ENCODE measurements at regions not wholly inside any gene's neighbourhood (a gene's known extent, or its start where the extent isn't known, plus 50 kb on each side); places are given as distances from the start of the nearest gene placed in this dataset.

GRCh38 chr12:61857968-61858367 lies 402.2 kb upstream of the USP15 start:
- Histone ChIP-seq H3K4me1 (ENCODE audit: control insufficient read depth in 1 of 2, insufficient read depth in 2 of 2, low read length in 2 of 2) (peaks cover 0 to 3% of the 10 kb centered on the region in 2 experiments; a peak in 1 of 4 replicates), H4K20me1 (ENCODE audit: insufficient read depth) (no peaks in the 10 kb centered on the region), H3K27ac (ENCODE audit: low read depth, low read length) (no peak overlapping the region), H2AFZ (ENCODE audit: low read depth, low read length, poor library complexity, severe bottlenecking) (no peak overlapping the region), H3K79me2 (ENCODE audit: insufficient read depth, low read length) (no peaks in the 10 kb centered on the region), H3K4me2 (ENCODE audit: low read length) (no peak overlapping the region), H3K9ac (ENCODE audit: low read length) (no peak overlapping the region), H3K9me3 (ENCODE audit: control insufficient read depth in 1 of 2, insufficient read depth in 1 of 2, low read depth in 1 of 2, low read length in 2 of 2) (no peaks in the 10 kb centered on the region), H3K36me3 (ENCODE audit: control insufficient read depth in 1 of 2, insufficient read depth in 2 of 2, low read length in 2 of 2) (no peaks in the 10 kb centered on the region), H3K9me2 (ENCODE audit: insufficient read depth) (no peaks in the 10 kb centered on the region), H3K27me3 (ENCODE audit: insufficient read depth, low read length) (no peaks in the 10 kb centered on the region), H3K4me3 (replicated peaks in 1 of 2; ENCODE audit: low read depth in 1 of 2, low read length in 2 of 2) (no peak overlapping the region)
- TF ChIP-seq, protein P1, sequence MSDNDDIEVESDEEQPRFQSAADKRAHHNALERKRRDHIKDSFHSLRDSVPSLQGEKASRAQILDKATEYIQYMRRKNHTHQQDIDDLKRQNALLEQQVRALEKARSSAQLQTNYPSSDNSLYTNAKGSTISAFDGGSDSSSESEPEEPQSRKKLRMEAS (IDR thresholded peaks at IDR 0.05): no peak
- no peak for TF ChIP-seq EZH2 (IDR thresholded peaks at IDR 0.05)
- TF ChIP-seq JUND (IDR thresholded peaks at IDR 0.05): no peak
- TF ChIP-seq YY1 (IDR thresholded peaks at IDR 0.05; ENCODE audit: extremely low read depth, insufficient replicate concordance, low read depth, low read length): no peak
- RAD21 ChIA-PET (ENCODE audit: low non-redundant PET in 1 of 2, low total read pairs in 2 of 2, uncharacterized antibody in 2 of 2, unreplicated experiment in 2 of 2): no interaction called here
- CTCF ChIA-PET: no interaction called here
- peak; percentile 59; the same call in 1 of the 2 replicates for ATAC-seq
- intact Hi-C loops (cut with micrococcal nuclease): no loop called here
- POLR2A ChIA-PET: no interaction called here
- BruUV-seq (replicated peaks): no TSS peak
- no peak for DNase-seq (ENCODE audit: low read depth, low spot score)

DNA sequence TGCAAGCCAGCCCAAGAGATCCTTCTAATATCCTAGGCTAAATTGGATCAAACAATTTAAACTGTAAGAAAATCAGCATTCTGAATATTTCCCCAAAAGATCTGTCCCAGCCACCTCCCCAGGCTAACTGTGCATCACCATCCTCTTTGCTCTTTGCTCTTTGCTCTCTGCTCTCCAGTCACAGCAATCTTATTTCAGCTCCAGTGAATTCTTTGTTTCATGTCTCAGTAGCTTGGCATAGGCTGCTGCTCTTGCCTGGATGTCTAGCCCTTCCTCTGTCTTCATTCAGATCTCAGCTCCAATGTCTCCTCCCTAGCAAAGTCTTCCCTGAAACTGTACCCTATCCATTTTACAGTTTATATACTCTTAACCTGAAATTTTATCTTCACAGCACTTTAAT lies 399.8 kb upstream of the USP15 start:
- Histone ChIP-seq H3K27ac (ENCODE audit: low read depth, low read length) (no peak overlapping the region), H2AFZ (ENCODE audit: low read depth, low read length, poor library complexity, severe bottlenecking) (no peak overlapping the region), H3K4me2 (ENCODE audit: low read length) (no peak overlapping the region), H3K27me3 (ENCODE audit: insufficient read depth, low read length) (no peaks in the 10 kb centered on the region), H3K79me2 (ENCODE audit: insufficient read depth, low read length) (no peaks in the 10 kb centered on the region), H3K9me3 (ENCODE audit: control insufficient read depth in 1 of 2, insufficient read depth in 1 of 2, low read depth in 1 of 2, low read length in 2 of 2) (no peaks in the 10 kb centered on the region), H4K20me1 (ENCODE audit: insufficient read depth) (no peaks in the 10 kb centered on the region), H3K36me3 (ENCODE audit: control insufficient read depth in 1 of 2, insufficient read depth in 2 of 2, low read length in 2 of 2) (no peaks in the 10 kb centered on the region), H3K9me2 (ENCODE audit: insufficient read depth) (no peaks in the 10 kb centered on the region), H3K4me1 (ENCODE audit: control insufficient read depth in 1 of 2, insufficient read depth in 2 of 2, low read length in 2 of 2) (peaks cover 0 to 3% of the 10 kb centered on the region in 2 experiments; a peak in 1 of 4 replicates), H3K4me3 (replicated peaks in 1 of 2; ENCODE audit: low read depth in 1 of 2, low read length in 2 of 2) (no peak overlapping the region), H3K9ac (ENCODE audit: low read length) (no peak overlapping the region)
- DNase-seq (ENCODE audit: low read depth, low spot score): no peak
- TF ChIP-seq, protein P2, sequence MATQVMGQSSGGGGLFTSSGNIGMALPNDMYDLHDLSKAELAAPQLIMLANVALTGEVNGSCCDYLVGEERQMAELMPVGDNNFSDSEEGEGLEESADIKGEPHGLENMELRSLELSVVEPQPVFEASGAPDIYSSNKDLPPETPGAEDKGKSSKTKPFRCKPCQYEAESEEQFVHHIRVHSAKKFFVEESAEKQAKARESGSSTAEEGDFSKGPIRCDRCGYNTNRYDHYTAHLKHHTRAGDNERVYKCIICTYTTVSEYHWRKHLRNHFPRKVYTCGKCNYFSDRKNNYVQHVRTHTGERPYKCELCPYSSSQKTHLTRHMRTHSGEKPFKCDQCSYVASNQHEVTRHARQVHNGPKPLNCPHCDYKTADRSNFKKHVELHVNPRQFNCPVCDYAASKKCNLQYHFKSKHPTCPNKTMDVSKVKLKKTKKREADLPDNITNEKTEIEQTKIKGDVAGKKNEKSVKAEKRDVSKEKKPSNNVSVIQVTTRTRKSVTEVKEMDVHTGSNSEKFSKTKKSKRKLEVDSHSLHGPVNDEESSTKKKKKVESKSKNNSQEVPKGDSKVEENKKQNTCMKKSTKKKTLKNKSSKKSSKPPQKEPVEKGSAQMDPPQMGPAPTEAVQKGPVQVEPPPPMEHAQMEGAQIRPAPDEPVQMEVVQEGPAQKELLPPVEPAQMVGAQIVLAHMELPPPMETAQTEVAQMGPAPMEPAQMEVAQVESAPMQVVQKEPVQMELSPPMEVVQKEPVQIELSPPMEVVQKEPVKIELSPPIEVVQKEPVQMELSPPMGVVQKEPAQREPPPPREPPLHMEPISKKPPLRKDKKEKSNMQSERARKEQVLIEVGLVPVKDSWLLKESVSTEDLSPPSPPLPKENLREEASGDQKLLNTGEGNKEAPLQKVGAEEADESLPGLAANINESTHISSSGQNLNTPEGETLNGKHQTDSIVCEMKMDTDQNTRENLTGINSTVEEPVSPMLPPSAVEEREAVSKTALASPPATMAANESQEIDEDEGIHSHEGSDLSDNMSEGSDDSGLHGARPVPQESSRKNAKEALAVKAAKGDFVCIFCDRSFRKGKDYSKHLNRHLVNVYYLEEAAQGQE (IDR thresholded peaks at IDR 0.05; ENCODE audit: low read depth): no peak
- TF ChIP-seq EZH2phosphoT487 (IDR thresholded peaks at IDR 0.05; ENCODE audit: borderline replicate concordance): no peak
- TF ChIP-seq, protein P1 (IDR thresholded peaks at IDR 0.05): no peak
- TF ChIP-seq EGR1 (IDR thresholded peaks at IDR 0.05; ENCODE audit: low read depth): no peak
- no peak for TF ChIP-seq CBX3 (IDR thresholded peaks at IDR 0.05; ENCODE audit: low read depth)
- TF ChIP-seq CEBPB (IDR thresholded peaks at IDR 0.05; ENCODE audit: low read depth): no peak
- TF ChIP-seq, protein P3, sequence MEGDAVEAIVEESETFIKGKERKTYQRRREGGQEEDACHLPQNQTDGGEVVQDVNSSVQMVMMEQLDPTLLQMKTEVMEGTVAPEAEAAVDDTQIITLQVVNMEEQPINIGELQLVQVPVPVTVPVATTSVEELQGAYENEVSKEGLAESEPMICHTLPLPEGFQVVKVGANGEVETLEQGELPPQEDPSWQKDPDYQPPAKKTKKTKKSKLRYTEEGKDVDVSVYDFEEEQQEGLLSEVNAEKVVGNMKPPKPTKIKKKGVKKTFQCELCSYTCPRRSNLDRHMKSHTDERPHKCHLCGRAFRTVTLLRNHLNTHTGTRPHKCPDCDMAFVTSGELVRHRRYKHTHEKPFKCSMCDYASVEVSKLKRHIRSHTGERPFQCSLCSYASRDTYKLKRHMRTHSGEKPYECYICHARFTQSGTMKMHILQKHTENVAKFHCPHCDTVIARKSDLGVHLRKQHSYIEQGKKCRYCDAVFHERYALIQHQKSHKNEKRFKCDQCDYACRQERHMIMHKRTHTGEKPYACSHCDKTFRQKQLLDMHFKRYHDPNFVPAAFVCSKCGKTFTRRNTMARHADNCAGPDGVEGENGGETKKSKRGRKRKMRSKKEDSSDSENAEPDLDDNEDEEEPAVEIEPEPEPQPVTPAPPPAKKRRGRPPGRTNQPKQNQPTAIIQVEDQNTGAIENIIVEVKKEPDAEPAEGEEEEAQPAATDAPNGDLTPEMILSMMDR (IDR thresholded peaks at IDR 0.05 in 2 of 3, conservative IDR thresholded peaks at IDR 0.05 in 1 of 3; ENCODE audit: borderline replicate concordance in 1 of 3, insufficient read depth in 1 of 3, low read depth in 2 of 3, low read length in 2 of 3): no peak
- TF ChIP-seq EZH2 (IDR thresholded peaks at IDR 0.05): no peak
- no peak for ATAC-seq
- CTCF ChIA-PET: no interaction called here
- POLR2A ChIA-PET: no interaction called here
- no TSS peak for BruUV-seq (replicated peaks)
- RAD21 ChIA-PET (ENCODE audit: low non-redundant PET in 1 of 2, low total read pairs in 2 of 2, uncharacterized antibody in 2 of 2, unreplicated experiment in 2 of 2): interaction anchor here in 1 of 2 experiments (0.7 kb wide), 1 partner anchor 312 kb away, joined by 3 read pairs; no protein-coding TSS in a partner anchor
- intact Hi-C loops (cut with micrococcal nuclease): no loop called here
